Loucy (cell line): ENCODE measurements at regions not wholly inside any gene's neighbourhood (a gene's known extent, or its start where the extent isn't known, plus 50 kb on each side); places are given as distances from the start of the nearest gene placed in this dataset.
A peak's percentile ranks its signal among the peaks of the same experiment; 100 is the strongest.
"Not testable (repeated sequence)": the region's sequence is repeated elsewhere in the genome, so short reads cannot be mapped to it uniquely, and the experiment has no call there.

ENCODE experiments used
- H2AFZ ChIP-seq: fragments of 200-600 bp; sonication (generic); 2 replicates; pipeline ENCODE4 v1.6.0; 2016; ENCODE audit warnings: antibody characterized with exemption, mild to moderate bottlenecking, low read length, moderate library complexity
- H3F3A ChIP-seq: fragments of 200-600 bp; 2 replicates; pipeline ENCODE4 v1.6.0; 2016; ENCODE audit warnings: antibody characterized with exemption, low read depth, mild to moderate bottlenecking
- H3K27me3 ChIP-seq: fragments of 200-600 bp; sonication (generic); 2 replicates; pipeline ENCODE4 v1.6.1; 2014; ENCODE audit warnings: low read length, mild to moderate bottlenecking; ENCODE audit not compliant: insufficient read depth, poor library complexity, severe bottlenecking
- H3K36me3 ChIP-seq: fragments of 200-600 bp; sonication (generic); 2 replicates; pipeline ENCODE4 v1.6.1; 2016; ENCODE audit warnings: low read length; ENCODE audit not compliant: insufficient read depth
- H3K4me1 ChIP-seq: fragments of 200-600 bp; sonication (generic); 2 replicates; pipeline ENCODE4 v1.5.1; 2014; ENCODE audit warnings: low read length, mild to moderate bottlenecking; ENCODE audit not compliant: insufficient read depth, poor library complexity, severe bottlenecking
- H3K4me2 ChIP-seq: fragments of 200-600 bp; sonication (generic); 2 replicates; pipeline ENCODE4 v1.6.0; 2014; ENCODE audit warnings: antibody characterized with exemption, low read length, low read depth, mild to moderate bottlenecking; ENCODE audit not compliant: poor library complexity, severe bottlenecking
- H3K4me3 ChIP-seq: fragments of 200-600 bp; sonication (generic); 2 replicates; pipeline ENCODE4 v1.5.1; 2014; ENCODE audit warnings: low read length, mild to moderate bottlenecking, mixed read lengths; ENCODE audit not compliant: poor library complexity, severe bottlenecking
- H3K79me2 ChIP-seq: fragments of 200-600 bp; sonication (generic); 2 replicates; pipeline ENCODE4 v1.6.1; 2014; ENCODE audit warnings: low read length; ENCODE audit not compliant: insufficient read depth
- H3K9ac ChIP-seq: fragments of 200-600 bp; sonication (generic); 2 replicates; pipeline ENCODE4 v1.6.0; 2014; ENCODE audit warnings: mild to moderate bottlenecking, low read depth, low read length, moderate library complexity; ENCODE audit not compliant: poor library complexity, severe bottlenecking
- H3K9me2 ChIP-seq: fragments of 200-600 bp; sonication (generic); replicated peaks from 2 replicates; pipeline ENCODE4 v1.6.1; 2016; ENCODE audit warnings: low read depth, low read length, mixed read lengths
- H3K9me3 ChIP-seq: fragments of 200-600 bp; sonication (generic); 2 replicates; pipeline ENCODE4 v1.6.1; 2014; ENCODE audit warnings: mild to moderate bottlenecking, antibody characterized with exemption, low read length, low read depth; ENCODE audit not compliant: insufficient read depth
- H4K20me1 ChIP-seq: fragments of 200-600 bp; sonication (generic); 2 replicates; pipeline ENCODE4 v1.6.0; 2014; ENCODE audit warnings: antibody characterized with exemption, low read length, mild to moderate bottlenecking; ENCODE audit not compliant: insufficient read depth, poor library complexity, severe bottlenecking
- CTCF ChIP-seq: fragments of 200-600 bp; sonication (generic); conservative IDR thresholded peaks from 2 replicates; pipeline ENCODE4 v1.5.1; 2014; ENCODE audit warnings: mild to moderate bottlenecking, antibody characterized with exemption, low read length
- EZH2phosphoT487 ChIP-seq: fragments of 200-600 bp; IDR thresholded peaks from 2 replicates; pipeline ENCODE4 v1.6.1; 2018; ENCODE audit warnings: antibody characterized with exemption, mild to moderate bottlenecking, moderate library complexity, borderline replicate concordance

DNA sequence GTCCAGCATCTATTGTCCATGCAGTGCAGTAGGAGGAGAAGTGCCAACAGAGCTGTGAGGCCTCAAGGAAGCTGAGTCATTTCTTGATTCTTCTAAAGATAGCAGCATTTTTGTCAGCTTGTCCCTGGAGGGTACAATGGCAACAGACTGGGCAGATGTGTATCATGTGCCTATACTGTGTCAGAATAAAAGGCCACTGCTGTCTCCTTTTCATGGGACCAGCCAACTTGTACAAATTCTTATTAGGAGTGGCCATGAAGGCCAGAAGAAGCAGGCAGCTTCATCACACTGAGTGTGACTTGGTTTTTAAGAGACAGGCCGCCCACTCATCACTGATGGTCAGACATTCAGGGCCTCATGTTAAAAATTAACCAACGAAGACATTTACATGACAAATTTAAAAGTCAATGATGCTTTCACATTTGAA lies 185.0 kb upstream of the FAM241A start:
- H3K4me3 ChIP-seq, result peak overlapping the region; percentile 10
- H3K4me2 ChIP-seq, result peak overlapping the region; percentile 49
- no peaks in the 10 kb centered on the region for H3F3A ChIP-seq
- no peaks in the 10 kb centered on the region for H3K36me3 ChIP-seq
- no peaks in the 10 kb centered on the region for H4K20me1 ChIP-seq
- no peaks in the 10 kb centered on the region for H3K79me2 ChIP-seq
- no peaks in the 10 kb centered on the region for H3K9me3 ChIP-seq
- no peaks in the 10 kb centered on the region for H3K27me3 ChIP-seq
- H2AFZ ChIP-seq, result 0 out of 2 replicates have a peak overlapping the region, but pooled peaks have one; percentile 6
- H3K4me1 ChIP-seq, result peaks cover 18% of the 10 kb centered on the region
- H3K9me2 ChIP-seq, result no peaks in the 10 kb centered on the region
- no peak overlapping the region for H3K9ac ChIP-seq
- TF ChIP-seq EZH2phosphoT487 (no peak), CTCF (no peak)

- not testable (repeated sequence) for H3K36me3 ChIP-seq, H3K4me2 ChIP-seq, H3K4me3 ChIP-seq, H3K79me2 ChIP-seq, H3K9ac ChIP-seq, H4K20me1 ChIP-seq, H3F3A ChIP-seq, H3K27me3 ChIP-seq, H3K9me3 ChIP-seq, H2AFZ ChIP-seq, H3K9me2 ChIP-seq
- peaks cover 18% of the 10 kb centered on the region for H3K4me1 ChIP-seq
Measured at GRCh38 chr4:111961026-111961425, 184.2 kb upstream of the FAM241A start.

GRCh38 chr4:111961809-111962208 lies 183.4 kb upstream of the FAM241A start:
- Histone ChIP-seq H3K4me1 (peaks cover 18% of the 10 kb centered on the region), H3K79me2 (no peaks in the 10 kb centered on the region), H3K27me3 (no peaks in the 10 kb centered on the region), H3K9me3 (no peaks in the 10 kb centered on the region), H2AFZ (no peak overlapping the region), H3K4me2 (no peak overlapping the region), H3K4me3 (no peak overlapping the region), H4K20me1 (no peaks in the 10 kb centered on the region), H3K9ac (no peak overlapping the region), H3K9me2 (no peaks in the 10 kb centered on the region), H3F3A (no peaks in the 10 kb centered on the region), H3K36me3 (no peaks in the 10 kb centered on the region)
- TF ChIP-seq EZH2phosphoT487 (no peak), CTCF (no peak)

DNA sequence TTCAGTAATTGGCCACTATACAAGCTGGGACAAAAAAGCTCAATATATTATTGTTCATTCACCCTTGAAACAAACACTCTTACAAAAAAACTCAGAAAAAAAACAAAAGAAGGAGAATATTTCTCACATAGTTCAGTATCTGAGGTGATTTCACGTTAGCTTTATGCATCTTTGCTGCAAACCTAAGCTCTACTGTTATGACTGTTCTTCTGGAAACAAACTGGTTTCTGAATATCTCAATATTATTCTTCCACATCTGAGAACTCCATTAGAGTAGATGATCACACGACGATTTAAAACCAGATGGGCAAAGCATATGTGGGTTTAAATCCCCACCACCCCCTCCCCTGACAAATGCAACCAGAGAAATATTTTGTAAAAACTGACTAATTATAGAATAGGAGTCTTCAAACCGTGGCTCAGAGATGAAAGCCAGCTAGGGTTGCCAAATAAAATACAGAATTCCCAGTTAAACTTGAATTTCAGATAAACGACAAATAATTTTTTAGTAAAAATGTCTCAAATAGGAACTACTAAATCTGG lies 182.0 kb upstream of the FAM241A start:
- Histone ChIP-seq H3F3A (no peaks in the 10 kb centered on the region), H4K20me1 (no peaks in the 10 kb centered on the region), H3K9ac (no peak overlapping the region), H3K4me1 (peaks cover 18% of the 10 kb centered on the region), H3K9me2 (no peaks in the 10 kb centered on the region), H3K4me3 (no peak overlapping the region), H3K4me2 (no peak overlapping the region), H3K9me3 (no peaks in the 10 kb centered on the region; the same call in 1 of the 2 replicates), H3K27me3 (no peaks in the 10 kb centered on the region), H3K36me3 (no peaks in the 10 kb centered on the region), H3K79me2 (no peaks in the 10 kb centered on the region), H2AFZ (no peak overlapping the region)
- TF ChIP-seq CTCF, result no peak
- no peak for TF ChIP-seq EZH2phosphoT487
